KMS-11 (cell line): ENCODE measurements at regions not wholly inside any gene's neighbourhood (a gene's known extent, or its start where the extent isn't known, plus 50 kb on each side); places are given as distances from the start of the nearest gene placed in this dataset.

ENCODE experiments used
- H2AFZ ChIP-seq: fragments of 200-600 bp; sonication (generic); 2 replicates; pipeline ENCODE4 v1.6.1; 2016; ENCODE audit warnings: antibody characterized with exemption, mixed run types, low read depth
- H3K27ac ChIP-seq: fragments of 200-600 bp; sonication (generic); 2 replicates; pipeline ENCODE4 v1.6.1; 2016; ENCODE audit warnings: mild to moderate bottlenecking, mixed run types
- H3K27me3 ChIP-seq: fragments of 200-600 bp; sonication (generic); 2 replicates; pipeline ENCODE4 v1.6.1; 2017; ENCODE audit warnings: mild to moderate bottlenecking, low read depth, mixed run types, moderate library complexity; ENCODE audit not compliant: insufficient read depth
- H3K36me3 ChIP-seq: fragments of 200-600 bp; sonication (generic); 2 replicates; pipeline ENCODE4 v1.6.1; 2017; ENCODE audit warnings: mild to moderate bottlenecking, mixed run types; ENCODE audit not compliant: insufficient read depth
- H3K4me1 ChIP-seq: fragments of 200-600 bp; sonication (generic); 2 replicates; pipeline ENCODE4 v1.6.1; 2016; ENCODE audit warnings: mild to moderate bottlenecking, low read depth, mixed run types; ENCODE audit not compliant: poor library complexity, severe bottlenecking
- H3K4me2 ChIP-seq: fragments of 200-600 bp; sonication (generic); 2 replicates; pipeline ENCODE4 v1.7.0; 2016; ENCODE audit warnings: mild to moderate bottlenecking, mixed run types
- H3K4me3 ChIP-seq: fragments of 200-600 bp; sonication (generic); IDR thresholded peaks from 2 replicates; pipeline ENCODE4 v1.6.1; 2017; ENCODE audit warnings: low read depth, low read length, mixed read lengths; ENCODE audit not compliant: insufficient read depth
- H3K79me2 ChIP-seq: fragments of 200-600 bp; sonication (generic); 2 replicates; pipeline ENCODE4 v1.6.1; 2016; ENCODE audit warnings: low read depth, mixed run types; ENCODE audit not compliant: insufficient read depth
- H3K9ac ChIP-seq: fragments of 200-600 bp; sonication (generic); 2 replicates; pipeline ENCODE4 v1.6.1; 2016; ENCODE audit warnings: mild to moderate bottlenecking, mixed run types
- H4K20me1 ChIP-seq: fragments of 200-600 bp; sonication (generic); 2 replicates; pipeline ENCODE4 v1.6.1; 2016; ENCODE audit warnings: mild to moderate bottlenecking, mixed run types; ENCODE audit not compliant: insufficient read depth
- CTCF ChIP-seq: fragments of 200-600 bp; sonication (generic); conservative IDR thresholded peaks from 2 replicates; pipeline ENCODE4 v1.6.1; 2017; ENCODE audit warnings: low read depth, mild to moderate bottlenecking, antibody characterized with exemption, low read length, moderate library complexity, mixed read lengths

GRCh38 chr14:99098199-99098598 lies 173.8 kb downstream of the BCL11B start:
- TF ChIP-seq CTCF: no peak
- H3K4me2 ChIP-seq: no peak overlapping the region
- no peaks in the 10 kb centered on the region for H3K27me3 ChIP-seq
- H2AFZ ChIP-seq: no peak overlapping the region
- no peak overlapping the region for H3K4me3 ChIP-seq
- H3K9ac ChIP-seq: no peak overlapping the region
- no peaks in the 10 kb centered on the region for H3K79me2 ChIP-seq
- H3K27ac ChIP-seq: no peak overlapping the region
- no peaks in the 10 kb centered on the region for H4K20me1 ChIP-seq
- H3K4me1 ChIP-seq: no peaks in the 10 kb centered on the region
- H3K36me3 ChIP-seq: no peaks in the 10 kb centered on the region

GRCh38 chr14:99099051-99099787 lies 172.8 kb downstream of the BCL11B start:
- TF ChIP-seq CTCF: no peak
- H4K20me1 ChIP-seq: no peaks in the 10 kb centered on the region
- no peak overlapping the region for H3K4me3 ChIP-seq
- H2AFZ ChIP-seq: no peak overlapping the region
- no peaks in the 10 kb centered on the region for H3K4me1 ChIP-seq
- no peak overlapping the region for H3K4me2 ChIP-seq
- H3K27ac ChIP-seq: no peak overlapping the region
- no peak overlapping the region for H3K9ac ChIP-seq
- H3K79me2 ChIP-seq: no peaks in the 10 kb centered on the region
- H3K36me3 ChIP-seq: no peaks in the 10 kb centered on the region
- no peaks in the 10 kb centered on the region for H3K27me3 ChIP-seq

- Histone ChIP-seq H3K4me2 (no peak overlapping the region), H3K9ac (no peak overlapping the region), H3K79me2 (no peaks in the 10 kb centered on the region), H2AFZ (no peak overlapping the region), H3K4me3 (no peak overlapping the region), H3K27me3 (no peaks in the 10 kb centered on the region), H3K36me3 (no peaks in the 10 kb centered on the region), H3K27ac (no peak overlapping the region), H4K20me1 (no peaks in the 10 kb centered on the region), H3K4me1 (no peaks in the 10 kb centered on the region)
- TF ChIP-seq CTCF: no peak
These were observed 171.3 kb downstream of the BCL11B start for GRCh38 chr14:99100497-99101270.

DNA sequence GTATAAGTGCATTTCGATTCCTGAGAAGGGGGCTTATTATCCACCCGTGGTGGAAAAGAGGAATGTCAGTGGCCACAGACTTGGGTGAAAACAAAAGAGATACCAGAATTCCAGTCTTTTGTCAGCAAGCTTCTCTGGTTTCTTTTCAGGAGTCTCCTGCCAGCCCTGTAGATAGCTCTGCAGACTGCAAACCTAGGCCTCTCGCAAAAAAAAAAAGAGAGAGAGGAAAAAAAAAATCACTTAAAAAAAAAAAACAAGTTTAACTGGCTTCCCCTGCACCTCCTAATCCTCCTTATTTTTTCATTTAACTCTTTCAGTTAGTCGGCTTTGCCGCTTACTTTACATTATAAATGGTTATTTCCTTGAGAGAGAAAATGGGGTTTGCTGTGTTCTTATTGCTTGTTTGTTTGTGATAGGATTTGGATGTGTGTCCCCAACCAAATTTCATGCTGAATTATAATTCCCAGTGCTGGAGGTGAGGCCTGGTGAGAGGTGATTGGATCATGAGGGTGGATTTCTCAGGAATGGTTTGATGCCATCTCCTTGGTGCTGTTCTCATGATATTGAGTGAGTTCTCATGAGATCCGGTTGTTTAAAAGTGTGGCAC lies 170.0 kb downstream of the BCL11B start:
- H3K4me3 ChIP-seq: no peak overlapping the region
- no peaks in the 10 kb centered on the region for H3K36me3 ChIP-seq
- no peaks in the 10 kb centered on the region for H3K27me3 ChIP-seq
- no peaks in the 10 kb centered on the region for H3K4me1 ChIP-seq
- H3K79me2 ChIP-seq: no peaks in the 10 kb centered on the region
- no peak overlapping the region for H2AFZ ChIP-seq
- H4K20me1 ChIP-seq: no peaks in the 10 kb centered on the region
- H3K27ac ChIP-seq: no peak overlapping the region
- no peak overlapping the region for H3K9ac ChIP-seq
- no peak for TF ChIP-seq CTCF
- H3K4me2 ChIP-seq: no peak overlapping the region
